Nephron (organoid): ENCODE measurements at regions not wholly inside any gene's neighbourhood (a gene's known extent, or its start where the extent isn't known, plus 50 kb on each side); places are given as distances from the start of the nearest gene placed in this dataset.

ENCODE experiments used
- H3K27ac Mint-ChIP-seq, 3 experiments: 2 replicates each; pipeline ENCODE4 v1.8.0; 2020; ENCODE audit warnings: mixed read lengths in 3 of 3, mild to moderate bottlenecking in 2 of 3, moderate library complexity in 1 of 3
- H3K27me3 Mint-ChIP-seq: 2 replicates; pipeline ENCODE4 v1.8.0; 2021; ENCODE audit warnings: low read depth, mild to moderate bottlenecking, moderate library complexity, mixed read lengths
- H3K36me3 Mint-ChIP-seq: 2 replicates; pipeline ENCODE4 v1.8.0; 2020; ENCODE audit warnings: low read depth, mixed read lengths
- H3K4me1 Mint-ChIP-seq: 2 replicates; pipeline ENCODE4 v1.8.0; 2020; ENCODE audit warnings: mixed read lengths
- H3K4me3 Mint-ChIP-seq, 3 experiments: 2 replicates each; pipeline ENCODE4 v1.8.0; 2020; ENCODE audit warnings: mild to moderate bottlenecking in 3 of 3, mixed read lengths in 3 of 3, moderate library complexity in 2 of 3
- H3K9me3 Mint-ChIP-seq: 2 replicates; pipeline ENCODE4 v1.8.0; 2020; ENCODE audit warnings: mixed read lengths
- TF ChIP-seq, protein P1 (sequence below), 3 experiments: fragments of 200-600 bp; sonication (generic); IDR thresholded peaks; one replicate each; pipeline ENCODE4 v1.5.0; 2021; ENCODE audit warnings: antibody characterized with exemption in 3 of 3; ENCODE audit not compliant: unreplicated experiment in 3 of 3

DNA sequence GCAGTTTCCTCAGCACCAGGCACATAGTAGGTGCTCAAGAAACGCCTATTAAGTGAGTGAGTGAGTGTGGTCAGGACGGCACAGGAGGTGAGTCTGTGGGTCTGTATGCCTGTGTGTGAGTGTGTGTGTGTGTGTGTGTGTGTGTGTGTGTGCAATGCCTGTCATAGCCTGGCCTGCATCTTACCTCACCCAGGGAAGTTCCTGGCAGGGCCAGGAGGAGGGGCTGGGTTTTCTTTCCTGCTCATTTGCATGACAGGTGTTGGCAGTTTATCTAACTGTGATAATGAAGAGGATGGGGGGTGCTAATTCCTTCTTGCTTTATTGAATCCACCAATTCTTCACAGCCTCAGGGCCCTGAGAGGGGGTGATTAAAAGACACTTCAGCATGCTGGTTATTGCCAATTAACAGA, 146.7 kb upstream of the MLN start:
- H3K36me3 Mint-ChIP-seq, result no peaks in the 10 kb centered on the region

GRCh38 chr6:33949877-33950435, 146.2 kb upstream of the MLN start:
- no peaks in the 10 kb centered on the region for H3K36me3 Mint-ChIP-seq
- no peaks in the 10 kb centered on the region for H3K27me3 Mint-ChIP-seq
- H3K9me3 Mint-ChIP-seq, result no peaks in the 10 kb centered on the region
- H3K4me3 Mint-ChIP-seq, result no peak overlapping the region
- peaks cover 21% of the 10 kb centered on the region for H3K4me1 Mint-ChIP-seq
- TF ChIP-seq, protein P1, sequence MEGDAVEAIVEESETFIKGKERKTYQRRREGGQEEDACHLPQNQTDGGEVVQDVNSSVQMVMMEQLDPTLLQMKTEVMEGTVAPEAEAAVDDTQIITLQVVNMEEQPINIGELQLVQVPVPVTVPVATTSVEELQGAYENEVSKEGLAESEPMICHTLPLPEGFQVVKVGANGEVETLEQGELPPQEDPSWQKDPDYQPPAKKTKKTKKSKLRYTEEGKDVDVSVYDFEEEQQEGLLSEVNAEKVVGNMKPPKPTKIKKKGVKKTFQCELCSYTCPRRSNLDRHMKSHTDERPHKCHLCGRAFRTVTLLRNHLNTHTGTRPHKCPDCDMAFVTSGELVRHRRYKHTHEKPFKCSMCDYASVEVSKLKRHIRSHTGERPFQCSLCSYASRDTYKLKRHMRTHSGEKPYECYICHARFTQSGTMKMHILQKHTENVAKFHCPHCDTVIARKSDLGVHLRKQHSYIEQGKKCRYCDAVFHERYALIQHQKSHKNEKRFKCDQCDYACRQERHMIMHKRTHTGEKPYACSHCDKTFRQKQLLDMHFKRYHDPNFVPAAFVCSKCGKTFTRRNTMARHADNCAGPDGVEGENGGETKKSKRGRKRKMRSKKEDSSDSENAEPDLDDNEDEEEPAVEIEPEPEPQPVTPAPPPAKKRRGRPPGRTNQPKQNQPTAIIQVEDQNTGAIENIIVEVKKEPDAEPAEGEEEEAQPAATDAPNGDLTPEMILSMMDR (IDR thresholded peaks at IDR 0.05; ENCODE audit: unreplicated experiment in 3 of 3), result no peak
- peak overlapping the region in 1 of 3 experiments; percentile 47 for H3K27ac Mint-ChIP-seq

More for the DNA sequence above, 146.7 kb upstream of the MLN start:
- TF ChIP-seq, protein P1 (IDR thresholded peaks at IDR 0.05; ENCODE audit: unreplicated experiment in 3 of 3), result no peak
- H3K4me1 Mint-ChIP-seq, result peaks cover 21% of the 10 kb centered on the region
- no peaks in the 10 kb centered on the region for H3K9me3 Mint-ChIP-seq
- H3K27me3 Mint-ChIP-seq, result no peaks in the 10 kb centered on the region
- H3K4me3 Mint-ChIP-seq, result no peak overlapping the region
- H3K27ac Mint-ChIP-seq, result peak overlapping the region in 1 of 3 experiments; percentile 47

DNA sequence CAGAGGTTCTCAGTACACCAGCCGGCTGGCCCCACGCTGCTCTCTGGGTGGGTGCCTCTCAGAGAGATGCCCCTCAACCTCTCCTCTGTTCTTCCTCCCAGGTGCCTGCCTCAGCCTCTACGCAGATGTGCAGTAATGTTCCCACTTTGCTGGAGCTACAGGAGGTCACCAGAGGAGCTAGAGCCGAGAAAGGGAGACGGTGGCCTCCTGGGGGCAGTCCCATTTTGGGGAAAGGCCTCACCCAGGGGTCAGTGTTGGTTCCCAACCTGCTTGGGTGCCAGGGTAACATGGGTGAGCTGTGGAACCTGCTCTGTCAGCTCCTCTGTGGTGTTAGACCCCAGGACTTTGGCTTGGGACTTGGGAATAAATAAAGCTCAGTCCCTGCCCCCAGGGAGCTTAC, 145.3 kb upstream of the MLN start:
- H3K4me1 Mint-ChIP-seq, result peaks cover 21% of the 10 kb centered on the region
- no peaks in the 10 kb centered on the region for H3K27me3 Mint-ChIP-seq
- H3K36me3 Mint-ChIP-seq, result no peaks in the 10 kb centered on the region
- H3K4me3 Mint-ChIP-seq, result no peak overlapping the region
- H3K9me3 Mint-ChIP-seq, result no peaks in the 10 kb centered on the region
- TF ChIP-seq, protein P1 (IDR thresholded peaks at IDR 0.05; ENCODE audit: unreplicated experiment in 3 of 3), result no peak
- H3K27ac Mint-ChIP-seq, result no peak overlapping the region

DNA sequence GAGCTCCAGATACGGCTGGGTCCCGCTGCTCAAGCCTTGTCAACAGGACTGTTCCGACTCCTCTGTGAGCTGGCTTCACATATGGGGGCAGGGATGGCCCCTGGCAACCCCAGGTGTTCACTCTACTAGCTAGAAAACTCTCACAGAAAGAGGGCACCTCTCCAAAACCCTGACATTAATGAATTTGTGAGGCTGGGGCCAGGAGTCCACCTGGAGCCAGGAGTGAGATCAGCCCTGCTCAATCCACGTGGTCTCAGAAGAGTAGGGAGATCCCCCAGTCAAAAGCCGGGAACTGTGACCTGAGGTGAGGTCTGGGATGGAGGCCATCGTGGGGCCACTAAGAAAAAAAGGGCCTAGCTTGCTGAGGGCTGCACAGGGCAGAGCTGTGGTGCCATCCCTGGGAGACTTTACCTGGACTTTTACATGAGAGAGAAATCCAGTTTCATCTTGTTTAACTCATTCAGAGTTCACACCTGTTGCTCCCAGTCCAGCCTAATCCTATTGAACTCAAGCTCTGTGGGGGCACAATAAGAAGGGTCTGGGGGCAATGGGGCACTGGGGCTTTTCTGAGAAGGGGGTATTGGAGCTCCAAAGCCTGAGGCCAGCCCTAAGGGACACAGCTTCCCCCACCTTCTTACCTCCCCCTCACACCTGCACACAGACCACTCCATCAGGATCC, 144.3 kb upstream of the MLN start:
- Mint-ChIP-seq H3K27me3 (no peaks in the 10 kb centered on the region), H3K4me1 (peaks cover 21% of the 10 kb centered on the region), H3K36me3 (no peaks in the 10 kb centered on the region), H3K4me3 (no peak overlapping the region), H3K27ac (peak overlapping the region in 1 of 3 experiments; percentile 71), H3K9me3 (no peaks in the 10 kb centered on the region)
- TF ChIP-seq, protein P1 (IDR thresholded peaks at IDR 0.05; ENCODE audit: unreplicated experiment in 3 of 3), result no peak

DNA sequence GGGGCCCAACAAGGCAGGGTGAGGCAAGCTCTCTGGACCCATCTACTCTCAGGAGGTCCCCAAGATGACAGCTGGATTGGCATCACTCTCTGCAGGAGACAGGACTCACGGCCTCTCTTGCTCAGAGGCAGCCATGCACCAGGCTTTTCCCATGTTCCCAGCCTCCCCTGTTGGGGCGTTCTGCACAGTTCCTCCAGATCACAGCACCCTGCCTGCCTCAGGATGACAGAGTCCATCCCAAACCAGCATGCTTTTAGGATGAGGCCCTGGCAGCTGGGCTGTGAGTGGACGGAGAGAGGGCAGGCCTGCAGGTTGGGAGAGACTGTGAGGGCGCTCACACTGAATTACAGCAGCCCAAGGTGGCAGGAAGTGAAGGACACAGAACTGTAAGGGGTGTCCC, 143.2 kb upstream of the MLN start:
- Mint-ChIP-seq H3K27ac (peak overlapping the region in 2 of 3 experiments; percentile 70 to 71), H3K9me3 (no peaks in the 10 kb centered on the region), H3K4me3 (no peak overlapping the region), H3K27me3 (peaks cover 6% of the 10 kb centered on the region), H3K4me1 (peaks cover 21% of the 10 kb centered on the region), H3K36me3 (no peaks in the 10 kb centered on the region)
- TF ChIP-seq, protein P1 (IDR thresholded peaks at IDR 0.05; ENCODE audit: unreplicated experiment in 3 of 3), result no peak

GRCh38 chr6:33945931-33946330, 142.1 kb upstream of the MLN start:
- Mint-ChIP-seq H3K27ac (peak overlapping the region in 2 of 3 experiments; percentile 70 to 71), H3K36me3 (no peaks in the 10 kb centered on the region), H3K27me3 (peaks cover 6% of the 10 kb centered on the region), H3K4me1 (peaks cover 21% of the 10 kb centered on the region), H3K4me3 (no peak overlapping the region), H3K9me3 (no peaks in the 10 kb centered on the region)
- TF ChIP-seq, protein P1 (IDR thresholded peaks at IDR 0.05; ENCODE audit: unreplicated experiment in 3 of 3), result no peak
